GM12878 (cell line): ENCODE measurements at regions not wholly inside any gene's neighbourhood (a gene's known extent, or its start where the extent isn't known, plus 50 kb on each side); places are given as distances from the start of the nearest gene placed in this dataset.

Experiments used
- ATAC-seq: fragments of 200-7000 bp; cut with Tn5 transposase; 3 replicates; pipeline ENCODE4 v1.9.1; 2020; ENCODE audit warnings: mild to moderate bottlenecking, moderate library complexity
- BruUV-seq: library from RNA; stranded (reverse); fragments of 400-500 nt; replicated peaks from 2 replicates; lab custom pipeline; 2021; lab: Mats Ljungman, UMichigan
- CTCF ChIA-PET: fragments of 300-600 bp; sonication (Branson Sonifier 250); formaldehyde crosslinking; extraction: SDS; loops from one replicate; lab custom pipeline; 2021; ENCODE audit warnings: inconsistent platforms; lab: Yijun Ruan, JAX
- POLR2A ChIA-PET: fragments of 350-600 bp; formaldehyde crosslinking; extraction: SDS; loops from one replicate; lab custom pipeline; 2021; ENCODE audit warnings: inconsistent platforms; lab: Charles Lee
- RAD21 ChIA-PET: fragments of 300-600 bp; sonication (Branson Sonifier 250); formaldehyde crosslinking; loops from one replicate; lab custom pipeline; 2023; ENCODE audit warnings: antibody characterized with exemption; ENCODE audit not compliant: unreplicated experiment; lab: Charles Lee
- SMC1A ChIA-PET: fragments of 300-600 bp; sonication (Branson Sonifier 250); formaldehyde crosslinking; loops from one replicate; lab custom pipeline; 2023; ENCODE audit not compliant: unreplicated experiment, uncharacterized antibody; lab: Charles Lee
- DNase-seq: peaks from one replicate; pipeline ENCODE4 v3.0.0-alpha.2; 2011; ENCODE audit warnings: low read depth, low spot score
- FAIRE-seq: peaks from 3 replicates; lab custom pipeline; 2011; peaks lifted over from hg19 to GRCh38; lab: Jason Lieb, UNC
- H2AFZ ChIP-seq: 2 replicates; pipeline ENCODE4 v1.6.0; 2011; ENCODE audit warnings: low read depth, low read length, control low read depth; ENCODE audit not compliant: control insufficient read depth
- H3K27ac ChIP-seq: 2 replicates; pipeline ENCODE4 v1.5.1; 2011; ENCODE audit warnings: control low read depth; ENCODE audit not compliant: control insufficient read depth, insufficient read depth
- H3K27me3 ChIP-seq, 2 experiments: replicated peaks in 1 of 2; 2 replicates each; pipeline versions ENCODE4 v1.6.0 to v1.6.1; 2011; ENCODE audit warnings: low read length in 1 of 2; ENCODE audit not compliant: control insufficient read depth in 2 of 2, insufficient read depth in 2 of 2
- H3K36me3 ChIP-seq, 2 experiments: 2 replicates each; pipeline ENCODE4 v1.5.1; 2011; ENCODE audit warnings: low read length in 1 of 2; ENCODE audit not compliant: control insufficient read depth in 2 of 2, insufficient read depth in 2 of 2
- H3K4me1 ChIP-seq: 2 replicates; pipeline ENCODE4 v1.6.1; 2011; ENCODE audit warnings: mild to moderate bottlenecking, low read length, moderate library complexity, mixed read lengths; ENCODE audit not compliant: control insufficient read depth, insufficient read depth
- H3K4me2 ChIP-seq: 2 replicates; pipeline ENCODE4 v1.6.0; 2011; ENCODE audit warnings: control low read depth; ENCODE audit not compliant: control insufficient read depth, insufficient read depth
- H3K4me3 ChIP-seq: fragments of 200-600 bp; sonication (generic); 2 replicates; pipeline ENCODE4 v1.5.1; 2016
- H3K79me2 ChIP-seq: 2 replicates; pipeline ENCODE4 v1.6.0; 2011; ENCODE audit warnings: low read length; ENCODE audit not compliant: control insufficient read depth, insufficient read depth
- H3K9ac ChIP-seq: 2 replicates; pipeline ENCODE4 v1.8.0; 2011; ENCODE audit warnings: low read length, control low read depth, mixed read lengths; ENCODE audit not compliant: control insufficient read depth, insufficient read depth
- H3K9me3 ChIP-seq: replicated peaks from 3 replicates; pipeline ENCODE4 v1.5.1; 2011; ENCODE audit warnings: mild to moderate bottlenecking, low read length; ENCODE audit not compliant: control insufficient read depth, insufficient read depth
- H4K20me1 ChIP-seq: 2 replicates; pipeline ENCODE4 v1.6.0; 2011; ENCODE audit not compliant: control insufficient read depth, insufficient read depth
- EED ChIP-seq: sonication (generic); IDR thresholded peaks from 2 replicates; pipeline ENCODE4 v1.6.1; 2016; ENCODE audit warnings: antibody characterized with exemption, low read depth
- EGR1 ChIP-seq, 2 experiments: IDR thresholded peaks; 1 replicate in 1 of 2; 2 replicates in 1 of 2; pipeline ENCODE4 v1.6.1; 2011 to 2012; ENCODE audit warnings: low read depth in 2 of 2, low read length in 2 of 2, borderline replicate concordance in 1 of 2, mild to moderate bottlenecking in 1 of 2, moderate library complexity in 1 of 2
- HSF1 ChIP-seq: fragments of 150-350 bp; IDR thresholded peaks from 2 replicates; pipeline ENCODE4 v1.6.1; 2014; ENCODE audit warnings: mild to moderate bottlenecking, low read depth, low read length
- MXI1 ChIP-seq: fragments of 150-350 bp; IDR thresholded peaks from 2 replicates; pipeline ENCODE4 v1.6.1; 2011; ENCODE audit warnings: low read depth, mild to moderate bottlenecking, inconsistent platforms, low read length, improper control_type of control experiment
- NFIC ChIP-seq: IDR thresholded peaks from 2 replicates; pipeline ENCODE4 v1.6.1; 2012; ENCODE audit warnings: low read depth, mild to moderate bottlenecking, inconsistent platforms, low read length, moderate library complexity
- NFYA ChIP-seq: IDR thresholded peaks from 2 replicates; pipeline ENCODE4 v1.6.1; 2011; ENCODE audit warnings: low read depth, mild to moderate bottlenecking, low read length, improper control_type of control experiment, borderline replicate concordance
- PAX8 ChIP-seq: fragments of 450-650 bp; IDR thresholded peaks from 2 replicates; pipeline ENCODE4 v1.6.1; 2017; ENCODE audit warnings: mild to moderate bottlenecking, moderate library complexity
- POU2F2 ChIP-seq: IDR thresholded peaks from 3 replicates; pipeline ENCODE4 v1.6.1; 2011; ENCODE audit warnings: low read depth, mild to moderate bottlenecking, low read length, borderline replicate concordance
- SUPT20H ChIP-seq: IDR thresholded peaks from 2 replicates; pipeline ENCODE4 v1.6.1; 2011; ENCODE audit warnings: low read depth, mild to moderate bottlenecking, low read length, moderate library complexity, borderline replicate concordance; ENCODE audit not compliant: control insufficient read depth
- TARDBP ChIP-seq: IDR thresholded peaks from 2 replicates; pipeline ENCODE4 v1.6.1; 2016; ENCODE audit warnings: borderline replicate concordance
- TBL1XR1 ChIP-seq: IDR thresholded peaks from 2 replicates; pipeline ENCODE4 v1.6.1; 2012; ENCODE audit warnings: low read depth, low read length, improper control_type of control experiment
- ZBTB40 ChIP-seq: fragments of 450-650 bp; IDR thresholded peaks from 2 replicates; pipeline ENCODE4 v1.6.1; 2016; ENCODE audit warnings: mild to moderate bottlenecking, moderate library complexity, borderline replicate concordance
- WGBS: methylation state at CpG from one replicate; pipeline ENCODE4 v1.1.6; 2016; ENCODE audit warnings: low lambda C conversion rate; ENCODE audit not compliant: insufficient replicate concordance, insufficient coverage; ENCODE audit errors: missing lambda C conversion rate; 5-methylcytosine and 5-hydroxymethylcytosine counted together
- in situ Hi-C: fragments of 300-500 bp; cut with MboI; formaldehyde crosslinking; loops from 9 replicates; pipeline ENCODE4 v1.14.3; 2018; ENCODE audit warnings: mixed read lengths
- intact Hi-C: fragments of 100-400 bp; cut with micrococcal nuclease; formaldehyde crosslinking; loops from one replicate; pipeline ENCODE4 v1.14.2; 2022; ENCODE audit not compliant: unreplicated experiment
- TF ChIP-seq, protein P1 (sequence below): fragments of 150-350 bp; IDR thresholded peaks from 2 replicates; pipeline ENCODE4 v1.6.1; 2016; ENCODE audit warnings: low read depth, low read length

DNA sequence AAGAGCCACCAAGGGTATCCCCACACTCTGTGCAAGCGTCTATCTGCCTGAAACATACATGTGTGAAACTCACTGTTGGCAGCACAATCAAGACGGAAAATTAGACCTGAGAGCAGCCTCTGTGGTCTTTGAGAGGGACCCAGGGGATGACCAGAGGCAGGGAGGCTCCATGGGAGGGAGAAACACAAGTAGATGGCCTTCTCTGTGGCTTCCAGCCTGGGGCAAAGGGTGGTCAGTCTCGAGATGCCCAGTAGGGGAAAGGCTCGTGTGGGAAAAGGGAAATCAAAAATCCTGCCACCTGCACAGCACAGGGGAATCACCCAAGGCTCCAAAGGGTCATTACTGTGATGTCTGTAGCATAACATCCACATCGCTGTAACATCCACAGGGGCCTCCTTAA lies 823.3 kb downstream of the KCNJ18 start:
- ATAC-seq (no peak), FAIRE-seq (no peak), DNase-seq (no peak)
- ChIA-PET RAD21 (no interaction called here), SMC1A (no interaction called here), POLR2A (no interaction called here), CTCF (no interaction called here)
- in situ Hi-C loops, result no loop called here
- no TSS peak for BruUV-seq
- Histone ChIP-seq H3K36me3 (no peaks in the 10 kb centered on the region), H4K20me1 (no peaks in the 10 kb centered on the region), H3K27me3 (no peaks in the 10 kb centered on the region), H3K9ac (no peak overlapping the region), H3K4me2 (no peak overlapping the region), H3K27ac (no peak overlapping the region), H3K4me3 (no peak overlapping the region), H3K4me1 (no peaks in the 10 kb centered on the region), H3K9me3 (no peaks in the 10 kb centered on the region; the same call in 2 of the 3 replicates), H3K79me2 (no peaks in the 10 kb centered on the region), H2AFZ (no peak overlapping the region)
- intact Hi-C loops, result no loop called here
- TF ChIP-seq EGR1 (IDR thresholded peaks at IDR 0.05; ENCODE audit: borderline replicate concordance in 1 of 2, low read depth in 2 of 2, low read length in 2 of 2), result no peak
- no peak for TF ChIP-seq POU2F2
- no peak for TF ChIP-seq MXI1
- TF ChIP-seq TARDBP, result no peak
- TF ChIP-seq NFYA, result no peak
- no peak for TF ChIP-seq HSF1
- TF ChIP-seq, protein P1, sequence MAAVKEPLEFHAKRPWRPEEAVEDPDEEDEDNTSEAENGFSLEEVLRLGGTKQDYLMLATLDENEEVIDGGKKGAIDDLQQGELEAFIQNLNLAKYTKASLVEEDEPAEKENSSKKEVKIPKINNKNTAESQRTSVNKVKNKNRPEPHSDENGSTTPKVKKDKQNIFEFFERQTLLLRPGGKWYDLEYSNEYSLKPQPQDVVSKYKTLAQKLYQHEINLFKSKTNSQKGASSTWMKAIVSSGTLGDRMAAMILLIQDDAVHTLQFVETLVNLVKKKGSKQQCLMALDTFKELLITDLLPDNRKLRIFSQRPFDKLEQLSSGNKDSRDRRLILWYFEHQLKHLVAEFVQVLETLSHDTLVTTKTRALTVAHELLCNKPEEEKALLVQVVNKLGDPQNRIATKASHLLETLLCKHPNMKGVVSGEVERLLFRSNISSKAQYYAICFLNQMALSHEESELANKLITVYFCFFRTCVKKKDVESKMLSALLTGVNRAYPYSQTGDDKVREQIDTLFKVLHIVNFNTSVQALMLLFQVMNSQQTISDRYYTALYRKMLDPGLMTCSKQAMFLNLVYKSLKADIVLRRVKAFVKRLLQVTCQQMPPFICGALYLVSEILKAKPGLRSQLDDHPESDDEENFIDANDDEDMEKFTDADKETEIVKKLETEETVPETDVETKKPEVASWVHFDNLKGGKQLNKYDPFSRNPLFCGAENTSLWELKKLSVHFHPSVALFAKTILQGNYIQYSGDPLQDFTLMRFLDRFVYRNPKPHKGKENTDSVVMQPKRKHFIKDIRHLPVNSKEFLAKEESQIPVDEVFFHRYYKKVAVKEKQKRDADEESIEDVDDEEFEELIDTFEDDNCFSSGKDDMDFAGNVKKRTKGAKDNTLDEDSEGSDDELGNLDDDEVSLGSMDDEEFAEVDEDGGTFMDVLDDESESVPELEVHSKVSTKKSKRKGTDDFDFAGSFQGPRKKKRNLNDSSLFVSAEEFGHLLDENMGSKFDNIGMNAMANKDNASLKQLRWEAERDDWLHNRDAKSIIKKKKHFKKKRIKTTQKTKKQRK, result no peak
- no peak for TF ChIP-seq EED
- no peak for TF ChIP-seq PAX8
- TF ChIP-seq NFIC, result no peak
- TF ChIP-seq TBL1XR1, result no peak
- no peak for TF ChIP-seq SUPT20H
- TF ChIP-seq ZBTB40, result no peak
- WGBS, result 0% methylated on average over 5 of the region's 5 CpGs
